K562 (cell line): ENCODE measurements at regions not wholly inside any gene's neighbourhood (a gene's known extent, or its start where the extent isn't known, plus 50 kb on each side); places are given as distances from the start of the nearest gene placed in this dataset.

ENCODE experiments used
- ATAC-seq: fragments of 200-7000 bp; cut with Tn5 transposase; 3 replicates; pipeline ENCODE4 v1.9.1; 2020; ENCODE audit warnings: moderate library complexity
- BruUV-seq: library from RNA; stranded (reverse); fragments of 400-500 nt; replicated peaks from 2 replicates; lab custom pipeline; 2021; lab: Mats Ljungman, UMichigan
- CTCF ChIA-PET: fragments of 300-600 bp; formaldehyde crosslinking; extraction: SDS; loops from one replicate; lab custom pipeline; 2021; ENCODE audit warnings: low intra/inter-chr PET ratio; lab: Yijun Ruan, JAX
- POLR2A ChIA-PET: fragments of 300-600, 350-650 bp; sonication (Branson Sonifier 250); formaldehyde crosslinking; extraction: SDS; loops from one replicate; lab custom pipeline; 2021; ENCODE audit warnings: antibody characterized with exemption, inconsistent platforms; lab: Yijun Ruan, JAX
- DNase-seq, 4 experiments: peaks; one replicate each; pipeline versions ENCODE4 v3.0.0 to v3.0.0-alpha.2; 2011 to 2018; ENCODE audit warnings: low spot score in 3 of 4, mixed read lengths in 3 of 4; ENCODE audit errors: extremely low read depth in 1 of 4
- FAIRE-seq: peaks from 2 replicates; lab custom pipeline; 2011; peaks lifted over from hg19 to GRCh38; lab: Jason Lieb, UNC
- H2AFZ ChIP-seq: 2 replicates; pipeline ENCODE4 v1.6.0; 2011; ENCODE audit warnings: low read depth, low read length, control low read depth, inconsistent platforms
- H3K27ac ChIP-seq: fragments of 200-600 bp; 3 replicates; pipeline ENCODE4 v1.8.0; 2011; ENCODE audit warnings: low read depth, mild to moderate bottlenecking, control low read depth, inconsistent platforms, low read length, moderate library complexity, mixed read lengths; ENCODE audit errors: extremely low read depth
- H3K27me3 ChIP-seq, 2 experiments: fragments of 300-600 bp in 1 of 2; 2 replicates in 1 of 2; 3 replicates in 1 of 2; pipeline versions ENCODE4 v1.6.0 to v1.8.0; 2011; ENCODE audit warnings: inconsistent platforms in 2 of 2, low read length in 2 of 2, mild to moderate bottlenecking in 1 of 2, mixed read lengths in 1 of 2, moderate library complexity in 1 of 2; ENCODE audit not compliant: control insufficient read depth in 2 of 2, insufficient read depth in 2 of 2
- H3K36me3 ChIP-seq: fragments of 300-600 bp; 3 replicates; pipeline ENCODE4 v1.8.0; 2011; ENCODE audit warnings: mild to moderate bottlenecking, low read length, inconsistent platforms; ENCODE audit not compliant: control insufficient read depth, insufficient read depth
- H3K4me1 ChIP-seq, 2 experiments: fragments of 200-600 bp in 1 of 2; replicated peaks in 1 of 2; 2 replicates in 1 of 2; 3 replicates in 1 of 2; pipeline versions ENCODE4 v1.5.1 to v1.8.0; 2011; ENCODE audit warnings: inconsistent platforms in 2 of 2, low read length in 2 of 2, mild to moderate bottlenecking in 1 of 2, mixed read lengths in 1 of 2, moderate library complexity in 1 of 2; ENCODE audit not compliant: control insufficient read depth in 2 of 2, insufficient read depth in 2 of 2
- H3K4me2 ChIP-seq: 2 replicates; pipeline ENCODE4 v1.6.1; 2011; ENCODE audit warnings: low read length, control low read depth, inconsistent platforms, mixed read lengths; ENCODE audit not compliant: insufficient read depth
- H3K4me3 ChIP-seq: fragments of 200-600 bp; sonication (generic), shearing (Covaris generic); 2 replicates; pipeline ENCODE4 v1.5.1; 2016; ENCODE audit warnings: control low read depth, inconsistent platforms
- H3K79me2 ChIP-seq: fragments of 200-600 bp; 3 replicates; pipeline ENCODE4 v1.8.0; 2011; ENCODE audit warnings: low read length, inconsistent platforms; ENCODE audit not compliant: control insufficient read depth, insufficient read depth
- H3K9ac ChIP-seq, 2 experiments: 2 replicates each; pipeline versions ENCODE4 v1.6.0 to v1.6.1; 2011; ENCODE audit warnings: low read depth in 2 of 2, low read length in 2 of 2, control low read depth in 1 of 2, inconsistent platforms in 1 of 2, mild to moderate bottlenecking in 1 of 2, mixed read lengths in 1 of 2; ENCODE audit not compliant: insufficient read depth in 1 of 2
- H3K9me1 ChIP-seq: one replicate; pipeline ENCODE4 v1.6.0; 2011; ENCODE audit warnings: inconsistent platforms, mild to moderate bottlenecking, low read length, moderate library complexity; ENCODE audit not compliant: control insufficient read depth, insufficient read depth
- H3K9me3 ChIP-seq: replicated peaks from 2 replicates; pipeline ENCODE4 v1.5.1; 2011; ENCODE audit warnings: low read depth, low read length, inconsistent platforms; ENCODE audit not compliant: control insufficient read depth, insufficient read depth
- H4K20me1 ChIP-seq: replicated peaks from 2 replicates; pipeline ENCODE4 v1.6.1; 2011; ENCODE audit warnings: low read length, inconsistent platforms, mixed read lengths; ENCODE audit not compliant: control insufficient read depth, insufficient read depth
- ETS2 ChIP-seq: IDR thresholded peaks from 2 replicates; pipeline ENCODE4 v1.6.1; 2016; ENCODE audit warnings: borderline replicate concordance, missing genetic modification characterization, mild to moderate bottlenecking, moderate library complexity, missing compliant biosample characterization; ENCODE audit not compliant: poor library complexity, severe bottlenecking
- GTF2F1 ChIP-seq: IDR thresholded peaks from 2 replicates; pipeline ENCODE4 v1.6.1; 2011; ENCODE audit warnings: low read depth, low read length, improper control_type of control experiment
- MAZ ChIP-seq, 2 experiments: fragments of 450-650 bp in 1 of 2; sonication (generic) in 1 of 2; formaldehyde crosslinking; IDR thresholded peaks in 1 of 2; conservative IDR thresholded peaks in 1 of 2; 2 replicates each; pipeline versions ENCODE4 v1.4.0 to v1.5.0; 2020; ENCODE audit warnings: mild to moderate bottlenecking in 1 of 2, missing genetic modification reagents in 1 of 2
- NCOA1 ChIP-seq: fragments of 450-650 bp; IDR thresholded peaks from 2 replicates; pipeline ENCODE4 v1.6.1; 2016; ENCODE audit warnings: low read depth
- NFXL1 ChIP-seq: fragments of 450-650 bp; formaldehyde crosslinking; IDR thresholded peaks from 2 replicates; pipeline ENCODE4 v1.4.0; 2021; ENCODE audit warnings: mild to moderate bottlenecking
- RBM15 ChIP-seq: fragments of 200-400 bp; formaldehyde crosslinking; IDR thresholded peaks from 2 replicates; pipeline ENCODE4 v1.6.1; 2018; ENCODE audit warnings: mild to moderate bottlenecking, low read length, moderate library complexity; ENCODE audit not compliant: insufficient read depth
- SRSF3 ChIP-seq: fragments of 200-400 bp; formaldehyde crosslinking; IDR thresholded peaks from 2 replicates; pipeline ENCODE4 v1.6.1; 2016; ENCODE audit warnings: mild to moderate bottlenecking, low read length, moderate library complexity; ENCODE audit not compliant: insufficient read depth
- ZBTB5 ChIP-seq: fragments of 450-650 bp; IDR thresholded peaks from 2 replicates; pipeline ENCODE4 v1.6.1; 2017; ENCODE audit warnings: antibody characterized with exemption
- ZNF316 ChIP-seq: fragments of 450-650 bp; IDR thresholded peaks from 2 replicates; pipeline ENCODE4 v1.6.1; 2016
- WGBS: fragments of 100-300 bp; shearing (Covaris generic); methylation state at CpG from one replicate; pipeline ENCODE4 v1.1.6; 2016; ENCODE audit warnings: low coverage, mixed read lengths; ENCODE audit not compliant: insufficient coverage; ENCODE audit errors: missing lambda C conversion rate; 5-methylcytosine and 5-hydroxymethylcytosine counted together
- in situ Hi-C: fragments of 300-500 bp; cut with MboI; formaldehyde crosslinking; loops from 4 replicates; pipeline ENCODE4 v1.15.0; 2018; ENCODE audit warnings: inconsistent platforms, mixed read lengths
- intact Hi-C: fragments of 100-400 bp; cut with micrococcal nuclease; formaldehyde crosslinking; loops from 2 replicates; pipeline ENCODE4 v1.14.2; 2022

GRCh38 chr9:117552811-117553210, 138.0 kb upstream of the ASTN2 start:
- TF ChIP-seq ZNF316 (no peak), RBM15 (no peak), ZBTB5 (no peak), SRSF3 (no peak), ETS2 (no peak), GTF2F1 (no peak), MAZ (CRISPR knock-in tag; conservative IDR thresholded peaks at IDR 0.05 in 1 of 2, IDR thresholded peaks at IDR 0.05 in 1 of 2) (no peak), NFXL1 (CRISPR knock-in tag) (no peak), NCOA1 (no peak)
- H3K36me3 ChIP-seq: no peaks in the 10 kb centered on the region
- no TSS peak for BruUV-seq
- DNase-seq (no peak), ATAC-seq (no peak), FAIRE-seq (no peak)
- no peak overlapping the region for H3K4me3 ChIP-seq
- H3K4me1 ChIP-seq: no peaks in the 10 kb centered on the region
- no peaks in the 10 kb centered on the region for H3K27me3 ChIP-seq
- no peaks in the 10 kb centered on the region; the same call in 1 of the 2 replicates for H3K9me3 ChIP-seq
- intact Hi-C loops: no loop called here
- no peaks in the 10 kb centered on the region for H3K9me1 ChIP-seq
- no peaks in the 10 kb centered on the region for H3K79me2 ChIP-seq
- in situ Hi-C loops: no loop called here
- ChIA-PET CTCF (no interaction called here), POLR2A (no interaction called here)
- H3K9ac ChIP-seq: no peak overlapping the region
- H3K27ac ChIP-seq: no peak overlapping the region
- H3K4me2 ChIP-seq: no peak overlapping the region
- no peak overlapping the region for H2AFZ ChIP-seq
- no peaks in the 10 kb centered on the region for H4K20me1 ChIP-seq
- WGBS: 0% methylated on average over 2 of the region's 2 CpGs
